WTC11 (cell line): ENCODE measurements at regions not wholly inside any gene's neighbourhood (a gene's known extent, or its start where the extent isn't known, plus 50 kb on each side); places are given as distances from the start of the nearest gene placed in this dataset.

ENCODE experiments used
- ATAC-seq: fragments of 200-7000 bp; cut with Tn5 transposase; 2 replicates; pipeline ENCODE4 v1.10.0; 2021; ENCODE audit warnings: mild to moderate bottlenecking, moderate library complexity
- CTCF ChIA-PET: fragments of 300-600 bp; sonication (Branson Sonifier 250); formaldehyde crosslinking; loops from one replicate; lab custom pipeline; 2021; ENCODE audit warnings: antibody characterized with exemption; lab: Charles Lee
- POLR2A ChIA-PET: fragments of 350-600 bp; sonication (Branson Sonifier 250); formaldehyde crosslinking; loops from one replicate; lab custom pipeline; 2021; ENCODE audit warnings: antibody characterized with exemption; lab: Charles Lee
- DNase-seq: peaks from one replicate; pipeline ENCODE4 v3.0.0; 2021; ENCODE audit warnings: low spot score
- H3K27ac Mint-ChIP-seq: 2 replicates; pipeline ENCODE4 v1.8.0; 2021; ENCODE audit warnings: mixed read lengths
- H3K27me3 Mint-ChIP-seq: 2 replicates; pipeline ENCODE4 v1.8.0; 2021; ENCODE audit warnings: low read depth, mild to moderate bottlenecking, moderate library complexity, mixed read lengths
- H3K36me3 Mint-ChIP-seq: 2 replicates; pipeline ENCODE4 v1.8.0; 2021; ENCODE audit warnings: mixed read lengths
- H3K4me1 Mint-ChIP-seq: 2 replicates; pipeline ENCODE4 v1.8.0; 2022; ENCODE audit warnings: mixed read lengths
- H3K4me3 Mint-ChIP-seq: 2 replicates; pipeline ENCODE4 v1.8.0; 2021; ENCODE audit warnings: mild to moderate bottlenecking, moderate library complexity, mixed read lengths
- H3K9me3 Mint-ChIP-seq: 2 replicates; pipeline ENCODE4 v1.8.0; 2021; ENCODE audit warnings: mixed read lengths
- ATF2 ChIP-seq: sonication (generic); formaldehyde crosslinking; IDR thresholded peaks from 2 replicates; pipeline ENCODE4 v1.8.1; 2022; ENCODE audit warnings: low read depth, missing genetic modification reagents, borderline replicate concordance
- CBFB ChIP-seq: sonication (generic); formaldehyde crosslinking; IDR thresholded peaks from 2 replicates; pipeline ENCODE4 v1.8.1; 2022; ENCODE audit warnings: mild to moderate bottlenecking, low read depth, missing genetic modification reagents
- E2F4 ChIP-seq: sonication (generic); formaldehyde crosslinking; IDR thresholded peaks from 2 replicates; pipeline ENCODE4 v1.8.1; 2022; ENCODE audit warnings: low read depth, mild to moderate bottlenecking, moderate library complexity, missing genetic modification reagents, borderline replicate concordance
- ETV6 ChIP-seq: sonication (generic); formaldehyde crosslinking; IDR thresholded peaks from 2 replicates; pipeline ENCODE4 v1.8.1; 2022; ENCODE audit warnings: mild to moderate bottlenecking, missing genetic modification reagents
- FOXP1 ChIP-seq: sonication (generic); formaldehyde crosslinking; IDR thresholded peaks from 2 replicates; pipeline ENCODE4 v1.8.0; 2022; ENCODE audit warnings: missing genetic modification reagents, mild to moderate bottlenecking, moderate library complexity, borderline replicate concordance
- MXD4 ChIP-seq: fragments of 250-450 bp; sonication (Bioruptor Pico); IDR thresholded peaks from 2 replicates; pipeline ENCODE4 v1.8.0; 2021; ENCODE audit warnings: mild to moderate bottlenecking, moderate library complexity, borderline replicate concordance
- MYBL2 ChIP-seq: sonication (generic); formaldehyde crosslinking; IDR thresholded peaks from 2 replicates; pipeline ENCODE4 v1.8.1; 2023; ENCODE audit warnings: mild to moderate bottlenecking, moderate library complexity, missing genetic modification reagents
- NFATC4 ChIP-seq: fragments of 250-450 bp; sonication (Bioruptor Pico); IDR thresholded peaks from 2 replicates; pipeline ENCODE4 v1.9.0; 2021; ENCODE audit warnings: mild to moderate bottlenecking
- NR2C2 ChIP-seq: sonication (generic); formaldehyde crosslinking; IDR thresholded peaks from 2 replicates; pipeline ENCODE4 v1.8.0; 2022; ENCODE audit warnings: mild to moderate bottlenecking, missing genetic modification reagents
- SMAD3 ChIP-seq: sonication (generic); formaldehyde crosslinking; IDR thresholded peaks from 2 replicates; pipeline ENCODE4 v1.8.0; 2022; ENCODE audit warnings: missing genetic modification reagents, mild to moderate bottlenecking, borderline replicate concordance
- STAT6 ChIP-seq: sonication (generic); formaldehyde crosslinking; conservative IDR thresholded peaks from 2 replicates; pipeline ENCODE4 v1.8.1; 2023; ENCODE audit warnings: mild to moderate bottlenecking, low read depth, missing genetic modification reagents, moderate library complexity
- ZBTB21 ChIP-seq: sonication (generic); formaldehyde crosslinking; IDR thresholded peaks from 2 replicates; pipeline ENCODE4 v1.8.1; 2023; ENCODE audit warnings: mild to moderate bottlenecking, missing genetic modification reagents, borderline replicate concordance
- TF ChIP-seq, protein P1 (sequence below): fragments of 250-450 bp; sonication (Bioruptor Pico); IDR thresholded peaks from 2 replicates; pipeline ENCODE4 v1.9.0; 2021; ENCODE audit warnings: mild to moderate bottlenecking, borderline replicate concordance
- TF ChIP-seq, protein P2 (sequence below): sonication (generic); formaldehyde crosslinking; IDR thresholded peaks from 2 replicates; pipeline ENCODE4 v1.8.1; 2023; ENCODE audit warnings: mild to moderate bottlenecking, missing genetic modification reagents, borderline replicate concordance
- TF ChIP-seq, protein P3 (sequence below): sonication (generic); formaldehyde crosslinking; IDR thresholded peaks from 2 replicates; pipeline ENCODE4 v1.8.1; 2022; ENCODE audit warnings: mild to moderate bottlenecking, moderate library complexity, missing genetic modification reagents
- TF ChIP-seq, protein P4 (sequence below): sonication (generic); formaldehyde crosslinking; IDR thresholded peaks from 2 replicates; pipeline ENCODE4 v1.8.1; 2023; ENCODE audit warnings: mild to moderate bottlenecking, missing genetic modification reagents, moderate library complexity
- TF ChIP-seq, protein P5 (sequence below): sonication (generic); formaldehyde crosslinking; IDR thresholded peaks from 2 replicates; pipeline ENCODE4 v1.8.1; 2022; ENCODE audit warnings: mild to moderate bottlenecking, missing genetic modification reagents, moderate library complexity, borderline replicate concordance
- TF ChIP-seq, protein P6 (sequence below): sonication (generic); formaldehyde crosslinking; conservative IDR thresholded peaks from 2 replicates; pipeline ENCODE4 v1.8.1; 2022; ENCODE audit warnings: mild to moderate bottlenecking, missing genetic modification reagents

DNA sequence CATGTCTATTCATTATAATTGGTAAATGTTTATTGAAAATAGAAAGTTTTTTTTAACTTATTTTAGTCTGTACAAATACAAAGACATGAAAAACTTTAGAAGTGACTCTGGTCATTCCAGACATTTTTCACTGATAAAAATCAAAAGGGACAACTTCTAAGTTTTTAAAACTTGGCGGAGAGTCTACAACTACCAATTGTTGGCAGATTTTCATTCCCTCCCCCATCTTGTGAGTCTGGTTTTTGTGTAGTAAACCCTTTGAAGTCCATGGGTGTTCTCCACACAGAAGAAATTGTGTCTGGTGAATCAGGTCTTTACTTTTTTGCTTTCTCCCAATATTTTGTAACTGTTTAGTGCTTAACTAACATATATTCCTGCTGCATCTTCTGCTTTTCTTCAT lies 336.5 kb downstream of the PDGFC start:
- peaks cover 25% of the 10 kb centered on the region for H3K4me1 Mint-ChIP-seq
- no peak overlapping the region for H3K27ac Mint-ChIP-seq
- CTCF ChIA-PET = no interaction called here
- peaks cover 4% of the 10 kb centered on the region for H3K36me3 Mint-ChIP-seq
- H3K4me3 Mint-ChIP-seq = no peak overlapping the region
- no peak for ATAC-seq
- TF ChIP-seq ZBTB21 (CRISPR knock-in tag) = no peak
- no peak for TF ChIP-seq NR2C2 (CRISPR knock-in tag)
- no peak for TF ChIP-seq CBFB
- H3K9me3 Mint-ChIP-seq = peaks cover 17% of the 10 kb centered on the region
- POLR2A ChIA-PET = no interaction called here
- DNase-seq = no peak
- H3K27me3 Mint-ChIP-seq = no peaks in the 10 kb centered on the region

DNA sequence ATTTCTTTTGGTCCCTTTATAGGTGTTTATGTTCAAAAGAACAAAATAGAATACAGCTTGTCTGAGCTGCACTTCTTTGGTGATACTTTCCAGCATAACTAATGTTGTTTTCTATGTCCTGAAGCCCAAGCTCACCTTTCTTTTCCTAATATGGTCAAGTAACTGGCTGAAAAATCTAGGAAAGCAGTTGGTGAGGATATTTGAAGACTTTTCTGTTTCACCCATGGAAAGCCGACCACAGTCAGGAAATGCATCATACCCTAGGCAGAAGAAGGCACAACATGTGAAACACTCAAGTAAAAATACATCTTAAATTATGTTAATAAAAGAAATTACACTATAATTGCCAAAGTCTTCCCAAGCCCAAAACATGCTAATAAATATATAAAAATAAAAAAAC lies 337.0 kb downstream of the PDGFC start:
- no peak for DNase-seq
- TF ChIP-seq NFATC4 (no peak), ATF2 (CRISPR knock-in tag) (no peak), MYBL2 (no peak), MXD4 (CRISPR knock-in tag) (no peak), ETV6 (no peak), STAT6 (CRISPR knock-in tag) (no peak), E2F4 (no peak), SMAD3 (CRISPR knock-in tag) (no peak), FOXP1 (no peak)
- TF ChIP-seq, protein P1, sequence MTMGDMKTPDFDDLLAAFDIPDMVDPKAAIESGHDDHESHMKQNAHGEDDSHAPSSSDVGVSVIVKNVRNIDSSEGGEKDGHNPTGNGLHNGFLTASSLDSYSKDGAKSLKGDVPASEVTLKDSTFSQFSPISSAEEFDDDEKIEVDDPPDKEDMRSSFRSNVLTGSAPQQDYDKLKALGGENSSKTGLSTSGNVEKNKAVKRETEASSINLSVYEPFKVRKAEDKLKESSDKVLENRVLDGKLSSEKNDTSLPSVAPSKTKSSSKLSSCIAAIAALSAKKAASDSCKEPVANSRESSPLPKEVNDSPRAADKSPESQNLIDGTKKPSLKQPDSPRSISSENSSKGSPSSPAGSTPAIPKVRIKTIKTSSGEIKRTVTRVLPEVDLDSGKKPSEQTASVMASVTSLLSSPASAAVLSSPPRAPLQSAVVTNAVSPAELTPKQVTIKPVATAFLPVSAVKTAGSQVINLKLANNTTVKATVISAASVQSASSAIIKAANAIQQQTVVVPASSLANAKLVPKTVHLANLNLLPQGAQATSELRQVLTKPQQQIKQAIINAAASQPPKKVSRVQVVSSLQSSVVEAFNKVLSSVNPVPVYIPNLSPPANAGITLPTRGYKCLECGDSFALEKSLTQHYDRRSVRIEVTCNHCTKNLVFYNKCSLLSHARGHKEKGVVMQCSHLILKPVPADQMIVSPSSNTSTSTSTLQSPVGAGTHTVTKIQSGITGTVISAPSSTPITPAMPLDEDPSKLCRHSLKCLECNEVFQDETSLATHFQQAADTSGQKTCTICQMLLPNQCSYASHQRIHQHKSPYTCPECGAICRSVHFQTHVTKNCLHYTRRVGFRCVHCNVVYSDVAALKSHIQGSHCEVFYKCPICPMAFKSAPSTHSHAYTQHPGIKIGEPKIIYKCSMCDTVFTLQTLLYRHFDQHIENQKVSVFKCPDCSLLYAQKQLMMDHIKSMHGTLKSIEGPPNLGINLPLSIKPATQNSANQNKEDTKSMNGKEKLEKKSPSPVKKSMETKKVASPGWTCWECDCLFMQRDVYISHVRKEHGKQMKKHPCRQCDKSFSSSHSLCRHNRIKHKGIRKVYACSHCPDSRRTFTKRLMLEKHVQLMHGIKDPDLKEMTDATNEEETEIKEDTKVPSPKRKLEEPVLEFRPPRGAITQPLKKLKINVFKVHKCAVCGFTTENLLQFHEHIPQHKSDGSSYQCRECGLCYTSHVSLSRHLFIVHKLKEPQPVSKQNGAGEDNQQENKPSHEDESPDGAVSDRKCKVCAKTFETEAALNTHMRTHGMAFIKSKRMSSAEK (CRISPR knock-in tag) = no peak
- TF ChIP-seq, protein P2, sequence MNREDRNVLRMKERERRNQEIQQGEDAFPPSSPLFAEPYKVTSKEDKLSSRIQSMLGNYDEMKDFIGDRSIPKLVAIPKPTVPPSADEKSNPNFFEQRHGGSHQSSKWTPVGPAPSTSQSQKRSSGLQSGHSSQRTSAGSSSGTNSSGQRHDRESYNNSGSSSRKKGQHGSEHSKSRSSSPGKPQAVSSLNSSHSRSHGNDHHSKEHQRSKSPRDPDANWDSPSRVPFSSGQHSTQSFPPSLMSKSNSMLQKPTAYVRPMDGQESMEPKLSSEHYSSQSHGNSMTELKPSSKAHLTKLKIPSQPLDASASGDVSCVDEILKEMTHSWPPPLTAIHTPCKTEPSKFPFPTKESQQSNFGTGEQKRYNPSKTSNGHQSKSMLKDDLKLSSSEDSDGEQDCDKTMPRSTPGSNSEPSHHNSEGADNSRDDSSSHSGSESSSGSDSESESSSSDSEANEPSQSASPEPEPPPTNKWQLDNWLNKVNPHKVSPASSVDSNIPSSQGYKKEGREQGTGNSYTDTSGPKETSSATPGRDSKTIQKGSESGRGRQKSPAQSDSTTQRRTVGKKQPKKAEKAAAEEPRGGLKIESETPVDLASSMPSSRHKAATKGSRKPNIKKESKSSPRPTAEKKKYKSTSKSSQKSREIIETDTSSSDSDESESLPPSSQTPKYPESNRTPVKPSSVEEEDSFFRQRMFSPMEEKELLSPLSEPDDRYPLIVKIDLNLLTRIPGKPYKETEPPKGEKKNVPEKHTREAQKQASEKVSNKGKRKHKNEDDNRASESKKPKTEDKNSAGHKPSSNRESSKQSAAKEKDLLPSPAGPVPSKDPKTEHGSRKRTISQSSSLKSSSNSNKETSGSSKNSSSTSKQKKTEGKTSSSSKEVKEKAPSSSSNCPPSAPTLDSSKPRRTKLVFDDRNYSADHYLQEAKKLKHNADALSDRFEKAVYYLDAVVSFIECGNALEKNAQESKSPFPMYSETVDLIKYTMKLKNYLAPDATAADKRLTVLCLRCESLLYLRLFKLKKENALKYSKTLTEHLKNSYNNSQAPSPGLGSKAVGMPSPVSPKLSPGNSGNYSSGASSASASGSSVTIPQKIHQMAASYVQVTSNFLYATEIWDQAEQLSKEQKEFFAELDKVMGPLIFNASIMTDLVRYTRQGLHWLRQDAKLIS (CRISPR knock-in tag) = no peak
- TF ChIP-seq, protein P3, sequence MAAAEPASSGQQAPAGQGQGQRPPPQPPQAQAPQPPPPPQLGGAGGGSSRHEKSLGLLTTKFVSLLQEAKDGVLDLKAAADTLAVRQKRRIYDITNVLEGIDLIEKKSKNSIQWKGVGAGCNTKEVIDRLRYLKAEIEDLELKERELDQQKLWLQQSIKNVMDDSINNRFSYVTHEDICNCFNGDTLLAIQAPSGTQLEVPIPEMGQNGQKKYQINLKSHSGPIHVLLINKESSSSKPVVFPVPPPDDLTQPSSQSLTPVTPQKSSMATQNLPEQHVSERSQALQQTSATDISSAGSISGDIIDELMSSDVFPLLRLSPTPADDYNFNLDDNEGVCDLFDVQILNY (CRISPR knock-in tag) = no peak
- TF ChIP-seq, protein P4, sequence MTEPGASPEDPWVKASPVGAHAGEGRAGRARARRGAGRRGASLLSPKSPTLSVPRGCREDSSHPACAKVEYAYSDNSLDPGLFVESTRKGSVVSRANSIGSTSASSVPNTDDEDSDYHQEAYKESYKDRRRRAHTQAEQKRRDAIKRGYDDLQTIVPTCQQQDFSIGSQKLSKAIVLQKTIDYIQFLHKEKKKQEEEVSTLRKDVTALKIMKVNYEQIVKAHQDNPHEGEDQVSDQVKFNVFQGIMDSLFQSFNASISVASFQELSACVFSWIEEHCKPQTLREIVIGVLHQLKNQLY (CRISPR knock-in tag) = no peak
- TF ChIP-seq, protein P5, sequence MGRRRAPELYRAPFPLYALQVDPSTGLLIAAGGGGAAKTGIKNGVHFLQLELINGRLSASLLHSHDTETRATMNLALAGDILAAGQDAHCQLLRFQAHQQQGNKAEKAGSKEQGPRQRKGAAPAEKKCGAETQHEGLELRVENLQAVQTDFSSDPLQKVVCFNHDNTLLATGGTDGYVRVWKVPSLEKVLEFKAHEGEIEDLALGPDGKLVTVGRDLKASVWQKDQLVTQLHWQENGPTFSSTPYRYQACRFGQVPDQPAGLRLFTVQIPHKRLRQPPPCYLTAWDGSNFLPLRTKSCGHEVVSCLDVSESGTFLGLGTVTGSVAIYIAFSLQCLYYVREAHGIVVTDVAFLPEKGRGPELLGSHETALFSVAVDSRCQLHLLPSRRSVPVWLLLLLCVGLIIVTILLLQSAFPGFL (CRISPR knock-in tag) = no peak
- TF ChIP-seq, protein P6, sequence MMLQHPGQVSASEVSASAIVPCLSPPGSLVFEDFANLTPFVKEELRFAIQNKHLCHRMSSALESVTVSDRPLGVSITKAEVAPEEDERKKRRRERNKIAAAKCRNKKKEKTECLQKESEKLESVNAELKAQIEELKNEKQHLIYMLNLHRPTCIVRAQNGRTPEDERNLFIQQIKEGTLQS (CRISPR knock-in tag) = no peak

More for the DNA sequence above, 337.0 kb downstream of the PDGFC start:
- ChIA-PET CTCF (no interaction called here), POLR2A (no interaction called here)
- H3K36me3 Mint-ChIP-seq = peaks cover 8% of the 10 kb centered on the region
- no peaks in the 10 kb centered on the region for H3K27me3 Mint-ChIP-seq
- peaks cover 25% of the 10 kb centered on the region for H3K4me1 Mint-ChIP-seq
- peaks cover 22% of the 10 kb centered on the region for H3K9me3 Mint-ChIP-seq
- H3K4me3 Mint-ChIP-seq = no peak overlapping the region
- H3K27ac Mint-ChIP-seq = no peak overlapping the region
- ATAC-seq = no peak
